HepG2 (cell line): ENCODE measurements at regions not wholly inside any gene's neighbourhood (a gene's known extent, or its start where the extent isn't known, plus 50 kb on each side); places are given as distances from the start of the nearest gene placed in this dataset.

Experiments used
- ATAC-seq: fragments of 200-7000 bp; cut with Tn5 transposase; 3 replicates; pipeline ENCODE4 v1.9.1; 2020; ENCODE audit warnings: mild to moderate bottlenecking, moderate library complexity
- BruUV-seq: library from RNA; stranded (reverse); fragments of 400-500 nt; replicated peaks from 2 replicates; lab custom pipeline; 2021; lab: Mats Ljungman, UMichigan
- CTCF ChIA-PET: fragments of 300-600 bp; formaldehyde crosslinking; extraction: SDS; loops from one replicate; lab custom pipeline; 2021; ENCODE audit warnings: low total read pairs, inconsistent platforms, low intra/inter-chr PET ratio; lab: Yijun Ruan, JAX
- POLR2A ChIA-PET: fragments of 350-600 bp; sonication (Branson Sonifier 250); formaldehyde crosslinking; loops from one replicate; lab custom pipeline; 2020; ENCODE audit warnings: antibody characterized with exemption, inconsistent platforms; lab: Yijun Ruan, JAX
- DNase-seq: peaks from one replicate; pipeline ENCODE4 v3.0.0-alpha.2; 2015; ENCODE audit warnings: low spot score
- FAIRE-seq: peaks from 3 replicates; lab custom pipeline; 2011; peaks lifted over from hg19 to GRCh38; lab: Jason Lieb, UNC
- H2AFZ ChIP-seq: one replicate; pipeline ENCODE4 v1.6.1; 2011; ENCODE audit warnings: low read length, inconsistent platforms
- H3K27ac ChIP-seq: fragments of 300-600 bp; 3 replicates; pipeline ENCODE4 v1.8.0; 2011; ENCODE audit warnings: mixed run types, mild to moderate bottlenecking, mixed read lengths, low read length, inconsistent platforms; ENCODE audit not compliant: insufficient read depth; ENCODE audit errors: extremely low read length
- H3K27me3 ChIP-seq, 2 experiments: fragments of 200-600 bp in 1 of 2; 2 replicates in 1 of 2; 3 replicates in 1 of 2; pipeline versions ENCODE4 v1.6.0 to v1.8.0; 2011; ENCODE audit warnings: low read length in 2 of 2, mild to moderate bottlenecking in 2 of 2, moderate library complexity in 2 of 2, inconsistent platforms in 1 of 2; ENCODE audit not compliant: insufficient read depth in 2 of 2, control insufficient read depth in 1 of 2
- H3K36me3 ChIP-seq, 2 experiments: fragments of 200-600 bp in 1 of 2; replicated peaks in 1 of 2; 2 replicates in 1 of 2; 3 replicates in 1 of 2; pipeline versions ENCODE4 v1.5.1 to v1.8.0; 2011; ENCODE audit warnings: low read length in 2 of 2, inconsistent platforms in 1 of 2; ENCODE audit not compliant: insufficient read depth in 2 of 2, control insufficient read depth in 1 of 2
- H3K4me1 ChIP-seq: 2 replicates; pipeline ENCODE4 v1.5.1; 2012; ENCODE audit warnings: low read length, inconsistent platforms; ENCODE audit not compliant: insufficient read depth
- H3K4me2 ChIP-seq: 2 replicates; pipeline ENCODE4 v1.6.0; 2011; ENCODE audit warnings: low read depth, low read length, inconsistent platforms
- H3K4me3 ChIP-seq, 3 experiments: fragments of 200-600 bp in 1 of 3; sonication (generic), shearing (Covaris generic) in 1 of 3; replicated peaks in 1 of 3; 2 replicates each; pipeline ENCODE4 v1.5.1; 2011 to 2016; ENCODE audit warnings: low read length in 3 of 3, inconsistent platforms in 2 of 3, low read depth in 2 of 3, mild to moderate bottlenecking in 2 of 3, control low read depth in 1 of 3, mixed read lengths in 1 of 3; ENCODE audit not compliant: insufficient read depth in 1 of 3
- H3K79me2 ChIP-seq: one replicate; pipeline ENCODE4 v1.6.1; 2011; ENCODE audit warnings: low read length, inconsistent platforms; ENCODE audit not compliant: insufficient read depth
- H3K9ac ChIP-seq: 2 replicates; pipeline ENCODE4 v1.6.0; 2011; ENCODE audit warnings: mild to moderate bottlenecking, low read depth, low read length, inconsistent platforms; ENCODE audit not compliant: insufficient read depth
- H3K9me3 ChIP-seq: 2 replicates; pipeline ENCODE4 v1.5.1; 2012; ENCODE audit warnings: mild to moderate bottlenecking, low read length
- H4K20me1 ChIP-seq: 2 replicates; pipeline ENCODE4 v1.6.0; 2011; ENCODE audit warnings: inconsistent platforms, mild to moderate bottlenecking, low read length, moderate library complexity; ENCODE audit not compliant: insufficient read depth
- KDM1A ChIP-seq: IDR thresholded peaks from 2 replicates; pipeline ENCODE4 v1.6.1; 2016; ENCODE audit warnings: missing compliant biosample characterization
- NFE2 ChIP-seq: sonication (generic); formaldehyde crosslinking; IDR thresholded peaks from 2 replicates; pipeline ENCODE4 v1.4.0; 2020; ENCODE audit warnings: missing genetic modification reagents
- SOX5 ChIP-seq: IDR thresholded peaks from 2 replicates; pipeline ENCODE4 v1.6.1; 2016; ENCODE audit warnings: borderline replicate concordance
- WIZ ChIP-seq: sonication (generic); formaldehyde crosslinking; IDR thresholded peaks from 2 replicates; pipeline ENCODE4 v1.5.1; 2020; ENCODE audit warnings: mild to moderate bottlenecking, missing genetic modification reagents
- WGBS: methylation state at CpG from one replicate; pipeline ENCODE4 v1.1.6; 2017; ENCODE audit warnings: low lambda C conversion rate; 5-methylcytosine and 5-hydroxymethylcytosine counted together
- in situ Hi-C: cut with HindIII; loops from 2 replicates; pipeline ENCODE4 v1.10.0; 2017; ENCODE audit warnings: low pct_unique_long_range_greater_than_20kb; ENCODE audit not compliant: extremely low pct_ligation_motif_present
- intact Hi-C: fragments of 100-400 bp; cut with micrococcal nuclease; formaldehyde crosslinking; loops from one replicate; pipeline ENCODE4 v1.10.0; 2022; ENCODE audit not compliant: unreplicated experiment
- TF ChIP-seq, protein P1 (sequence below): sonication (generic); formaldehyde crosslinking; IDR thresholded peaks from 2 replicates; pipeline ENCODE4 v1.5.0; 2020; ENCODE audit warnings: missing genetic modification reagents
- TF ChIP-seq, protein P2 (sequence below): sonication (generic); formaldehyde crosslinking; IDR thresholded peaks from 2 replicates; pipeline ENCODE4 v1.5.0; 2020; ENCODE audit warnings: mild to moderate bottlenecking, missing genetic modification reagents
- TF ChIP-seq, protein P3 (sequence below): sonication (generic); formaldehyde crosslinking; IDR thresholded peaks from 2 replicates; pipeline ENCODE4 v1.4.0; 2020; ENCODE audit warnings: missing genetic modification reagents
- TF ChIP-seq, protein P4 (sequence below): IDR thresholded peaks from 2 replicates; pipeline ENCODE4 v1.6.1; 2016; ENCODE audit warnings: low read depth, borderline replicate concordance

- TF ChIP-seq, protein P1, sequence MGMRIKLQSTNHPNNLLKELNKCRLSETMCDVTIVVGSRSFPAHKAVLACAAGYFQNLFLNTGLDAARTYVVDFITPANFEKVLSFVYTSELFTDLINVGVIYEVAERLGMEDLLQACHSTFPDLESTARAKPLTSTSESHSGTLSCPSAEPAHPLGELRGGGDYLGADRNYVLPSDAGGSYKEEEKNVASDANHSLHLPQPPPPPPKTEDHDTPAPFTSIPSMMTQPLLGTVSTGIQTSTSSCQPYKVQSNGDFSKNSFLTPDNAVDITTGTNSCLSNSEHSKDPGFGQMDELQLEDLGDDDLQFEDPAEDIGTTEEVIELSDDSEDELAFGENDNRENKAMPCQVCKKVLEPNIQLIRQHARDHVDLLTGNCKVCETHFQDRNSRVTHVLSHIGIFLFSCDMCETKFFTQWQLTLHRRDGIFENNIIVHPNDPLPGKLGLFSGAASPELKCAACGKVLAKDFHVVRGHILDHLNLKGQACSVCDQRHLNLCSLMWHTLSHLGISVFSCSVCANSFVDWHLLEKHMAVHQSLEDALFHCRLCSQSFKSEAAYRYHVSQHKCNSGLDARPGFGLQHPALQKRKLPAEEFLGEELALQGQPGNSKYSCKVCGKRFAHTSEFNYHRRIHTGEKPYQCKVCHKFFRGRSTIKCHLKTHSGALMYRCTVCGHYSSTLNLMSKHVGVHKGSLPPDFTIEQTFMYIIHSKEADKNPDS (CRISPR knock-in tag): no peak
- TF ChIP-seq, all 625 proteins: peak for 0
Measured at GRCh38 chr9:135363596-135363995, 116.0 kb upstream of the PPP1R26 start (continued).

DNA sequence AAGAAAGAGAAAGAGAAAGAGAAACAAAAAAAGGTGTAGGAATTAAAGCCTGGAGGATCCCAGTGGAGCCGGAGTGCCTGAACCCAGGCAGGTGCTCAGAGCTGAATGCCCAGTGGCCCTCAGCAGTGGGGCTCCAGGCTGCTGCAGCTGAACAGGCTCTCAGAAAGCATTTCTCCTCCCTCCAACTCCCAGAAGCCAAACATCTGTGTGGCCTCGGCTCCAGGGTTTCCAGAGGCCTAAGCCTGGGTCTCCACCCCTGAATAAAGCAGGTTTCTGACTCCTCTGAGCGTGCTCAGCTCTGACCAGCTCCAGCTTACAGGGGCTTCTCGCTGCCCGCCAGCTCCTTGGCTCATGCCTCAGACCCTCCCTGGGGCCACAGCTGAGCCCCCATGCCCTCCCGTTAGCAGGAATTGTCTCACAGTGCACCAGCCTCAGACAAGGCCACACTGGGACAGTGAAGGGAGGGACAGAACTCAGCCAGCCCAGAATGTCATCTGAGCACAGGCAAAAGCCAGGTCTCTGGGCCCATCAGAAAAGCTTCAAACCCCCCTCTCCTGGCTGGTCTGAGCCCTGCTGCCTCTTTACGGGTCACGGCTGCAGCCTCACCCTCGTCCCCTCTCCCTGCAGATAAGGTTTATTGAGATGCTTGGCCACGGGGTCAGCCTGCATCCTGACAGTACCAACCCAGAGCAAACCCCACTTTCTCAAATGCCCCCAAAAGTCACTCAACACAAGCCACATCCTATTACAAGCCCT, 114.4 kb upstream of the PPP1R26 start:
- ATAC-seq: no peak
- Histone ChIP-seq H3K9ac (no peak overlapping the region), H3K27me3 (peaks cover 1 to 15% of the 10 kb centered on the region in 2 experiments; a peak in 2 of 5 replicates), H3K36me3 (no peaks in the 10 kb centered on the region), H3K9me3 (no peaks in the 10 kb centered on the region), H3K4me1 (no peaks in the 10 kb centered on the region), H4K20me1 (no peaks in the 10 kb centered on the region), H3K27ac (no peak overlapping the region)
- CTCF ChIA-PET: no interaction called here
- no peak for DNase-seq
- BruUV-seq: no TSS peak
- FAIRE-seq: no peak
- 13% methylated on average over 1 of the region's 10 CpGs for WGBS
- TF ChIP-seq, protein P2, sequence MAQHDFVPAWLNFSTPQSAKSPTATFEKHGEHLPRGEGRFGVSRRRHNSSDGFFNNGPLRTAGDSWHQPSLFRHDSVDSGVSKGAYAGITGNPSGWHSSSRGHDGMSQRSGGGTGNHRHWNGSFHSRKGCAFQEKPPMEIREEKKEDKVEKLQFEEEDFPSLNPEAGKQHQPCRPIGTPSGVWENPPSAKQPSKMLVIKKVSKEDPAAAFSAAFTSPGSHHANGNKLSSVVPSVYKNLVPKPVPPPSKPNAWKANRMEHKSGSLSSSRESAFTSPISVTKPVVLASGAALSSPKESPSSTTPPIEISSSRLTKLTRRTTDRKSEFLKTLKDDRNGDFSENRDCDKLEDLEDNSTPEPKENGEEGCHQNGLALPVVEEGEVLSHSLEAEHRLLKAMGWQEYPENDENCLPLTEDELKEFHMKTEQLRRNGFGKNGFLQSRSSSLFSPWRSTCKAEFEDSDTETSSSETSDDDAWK (CRISPR knock-in tag): no peak
- TF ChIP-seq SOX5 (no peak), KDM1A (CRISPR knock-in tag) (no peak), NFE2 (CRISPR knock-in tag) (no peak), WIZ (CRISPR knock-in tag) (no peak)
- TF ChIP-seq, protein P3, sequence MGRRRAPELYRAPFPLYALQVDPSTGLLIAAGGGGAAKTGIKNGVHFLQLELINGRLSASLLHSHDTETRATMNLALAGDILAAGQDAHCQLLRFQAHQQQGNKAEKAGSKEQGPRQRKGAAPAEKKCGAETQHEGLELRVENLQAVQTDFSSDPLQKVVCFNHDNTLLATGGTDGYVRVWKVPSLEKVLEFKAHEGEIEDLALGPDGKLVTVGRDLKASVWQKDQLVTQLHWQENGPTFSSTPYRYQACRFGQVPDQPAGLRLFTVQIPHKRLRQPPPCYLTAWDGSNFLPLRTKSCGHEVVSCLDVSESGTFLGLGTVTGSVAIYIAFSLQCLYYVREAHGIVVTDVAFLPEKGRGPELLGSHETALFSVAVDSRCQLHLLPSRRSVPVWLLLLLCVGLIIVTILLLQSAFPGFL: no peak
- TF ChIP-seq, protein P4, sequence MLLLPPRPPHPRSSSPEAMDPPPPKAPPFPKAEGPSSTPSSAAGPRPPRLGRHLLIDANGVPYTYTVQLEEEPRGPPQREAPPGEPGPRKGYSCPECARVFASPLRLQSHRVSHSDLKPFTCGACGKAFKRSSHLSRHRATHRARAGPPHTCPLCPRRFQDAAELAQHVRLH (CRISPR knock-in tag): no peak
- TF ChIP-seq, all 625 proteins: peak for 0
- H3K79me2 ChIP-seq: no peaks in the 10 kb centered on the region
- intact Hi-C loops (no loop called here), in situ Hi-C loops (no loop called here)
- POLR2A ChIA-PET: no interaction called here
- no peak overlapping the region for H3K4me3 ChIP-seq
- no peak overlapping the region for H3K4me2 ChIP-seq
- H2AFZ ChIP-seq: no peak overlapping the region
